ENCODE measurements at regions not wholly inside any gene's neighbourhood (a gene's known extent, or its start where the extent isn't known, plus 50 kb on each side); places are given as distances from the start of the nearest gene placed in this dataset.

DNA sequence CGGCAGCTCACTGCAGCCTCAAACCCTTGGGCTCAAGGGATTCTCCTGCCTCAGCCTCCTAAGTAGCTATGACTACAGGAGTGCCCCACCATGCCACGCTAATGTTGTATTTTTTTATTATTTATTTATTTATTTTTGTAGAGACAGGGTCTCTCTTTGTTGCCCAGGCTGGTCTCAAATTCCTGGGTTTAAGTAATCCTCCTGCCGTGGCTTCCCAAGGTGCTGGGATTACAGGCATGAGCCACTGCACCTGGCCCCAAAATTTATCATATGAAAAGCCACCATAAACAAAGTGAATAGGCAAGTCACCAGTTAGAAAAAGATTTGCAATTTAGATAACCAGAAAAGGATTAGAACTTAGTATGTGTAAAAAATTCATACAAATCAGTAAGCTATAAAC lies 138.6 kb upstream of the NCK2 start:
- H3K9me3 ChIP-seq = no peaks in the 10 kb centered on the region
- H3K4me2 ChIP-seq = no peak overlapping the region
- H3F3A ChIP-seq (replicated peaks; ENCODE audit: insufficient read depth) = no peaks in the 10 kb centered on the region
- no peaks in the 10 kb centered on the region for H3K9me2 ChIP-seq
- no peaks in the 10 kb centered on the region for H3K79me2 ChIP-seq (ENCODE audit: insufficient read depth)
- H4K20me1 ChIP-seq (ENCODE audit: insufficient read depth) = no peaks in the 10 kb centered on the region
- no peaks in the 10 kb centered on the region for H3K27me3 ChIP-seq (ENCODE audit: insufficient read depth)
- no peaks in the 10 kb centered on the region for H3K36me3 ChIP-seq (replicated peaks in 1 of 2; ENCODE audit: control insufficient read depth in 1 of 2, insufficient read depth in 2 of 2, low read length in 1 of 2)
- 48% methylated on average over 3 of the region's 3 CpGs for WGBS (ENCODE audit: low lambda C conversion rate)
- CTCF ChIA-PET = no interaction called here
- H3K4me1 ChIP-seq (ENCODE audit: control insufficient read depth in 1 of 2, insufficient read depth in 2 of 2, low read depth in 1 of 2, low read length in 1 of 2) = no peaks in the 10 kb centered on the region; a peak in 1 of 4 replicates
- POLR2A ChIA-PET = no interaction called here
- no peak overlapping the region for H3K27ac ChIP-seq (ENCODE audit: low read depth in 2 of 2, low read length in 1 of 2)
- no peak for DNase-seq
- TF ChIP-seq, protein P1, sequence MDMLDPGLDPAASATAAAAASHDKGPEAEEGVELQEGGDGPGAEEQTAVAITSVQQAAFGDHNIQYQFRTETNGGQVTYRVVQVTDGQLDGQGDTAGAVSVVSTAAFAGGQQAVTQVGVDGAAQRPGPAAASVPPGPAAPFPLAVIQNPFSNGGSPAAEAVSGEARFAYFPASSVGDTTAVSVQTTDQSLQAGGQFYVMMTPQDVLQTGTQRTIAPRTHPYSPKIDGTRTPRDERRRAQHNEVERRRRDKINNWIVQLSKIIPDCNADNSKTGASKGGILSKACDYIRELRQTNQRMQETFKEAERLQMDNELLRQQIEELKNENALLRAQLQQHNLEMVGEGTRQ (IDR thresholded peaks at IDR 0.05; ENCODE audit: borderline replicate concordance, low read depth, low read length) = no peak
- TF ChIP-seq RAD21 (IDR thresholded peaks at IDR 0.05; ENCODE audit: low read length) = no peak
- TF ChIP-seq, protein P2, sequence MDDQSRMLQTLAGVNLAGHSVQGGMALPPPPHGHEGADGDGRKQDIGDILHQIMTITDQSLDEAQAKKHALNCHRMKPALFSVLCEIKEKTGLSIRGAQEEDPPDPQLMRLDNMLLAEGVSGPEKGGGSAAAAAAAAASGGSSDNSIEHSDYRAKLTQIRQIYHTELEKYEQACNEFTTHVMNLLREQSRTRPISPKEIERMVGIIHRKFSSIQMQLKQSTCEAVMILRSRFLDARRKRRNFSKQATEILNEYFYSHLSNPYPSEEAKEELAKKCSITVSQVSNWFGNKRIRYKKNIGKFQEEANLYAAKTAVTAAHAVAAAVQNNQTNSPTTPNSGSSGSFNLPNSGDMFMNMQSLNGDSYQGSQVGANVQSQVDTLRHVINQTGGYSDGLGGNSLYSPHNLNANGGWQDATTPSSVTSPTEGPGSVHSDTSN (IDR thresholded peaks at IDR 0.05) = no peak
- no peak for TF ChIP-seq EZH2phosphoT487 (IDR thresholded peaks at IDR 0.05; ENCODE audit: borderline replicate concordance, low read depth)
- no peak for TF ChIP-seq CHD2 (IDR thresholded peaks at IDR 0.05; ENCODE audit: low read length, partially characterized antibody)
- TF ChIP-seq RCOR1 (IDR thresholded peaks at IDR 0.05; ENCODE audit: low read length) = no peak
- no peak for TF ChIP-seq FOXM1 (IDR thresholded peaks at IDR 0.05; ENCODE audit: low read depth)
- no peak for TF ChIP-seq JUND (IDR thresholded peaks at IDR 0.05)
- TF ChIP-seq ELF1 (IDR thresholded peaks at IDR 0.05) = no peak
- no peak overlapping the region for H3K4me3 ChIP-seq (ENCODE audit: low read depth in 2 of 2, low read length in 1 of 2)
- no peak overlapping the region for H3K9ac ChIP-seq
- H2AFZ ChIP-seq (ENCODE audit: low read depth) = no peak overlapping the region

DNA sequence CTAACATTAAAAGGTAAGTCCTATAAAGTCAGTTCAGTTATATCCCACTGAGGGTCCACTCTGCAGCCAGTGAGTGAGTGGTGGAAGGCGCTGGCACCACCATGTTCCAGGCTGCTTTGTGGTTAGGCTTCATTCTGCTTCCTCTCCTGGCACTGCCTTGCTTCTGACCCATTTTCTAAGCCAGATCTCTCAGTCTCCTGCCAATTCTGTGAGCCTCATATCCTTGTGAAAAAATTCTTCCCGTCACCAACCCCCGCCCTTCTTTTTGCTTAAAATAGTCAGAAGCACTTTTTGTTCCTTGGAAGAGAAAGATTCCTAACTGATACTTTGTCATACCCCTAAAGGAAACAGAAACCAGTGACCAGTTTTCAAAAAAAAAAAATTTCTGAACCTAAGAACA lies 139.8 kb upstream of the NCK2 start:
- Histone ChIP-seq H3F3A (replicated peaks; ENCODE audit: insufficient read depth) (no peaks in the 10 kb centered on the region), H3K4me2 (no peak overlapping the region), H4K20me1 (ENCODE audit: insufficient read depth) (no peaks in the 10 kb centered on the region), H3K9me3 (no peaks in the 10 kb centered on the region), H3K36me3 (replicated peaks in 1 of 2; ENCODE audit: control insufficient read depth in 1 of 2, insufficient read depth in 2 of 2, low read length in 1 of 2) (no peaks in the 10 kb centered on the region), H3K4me3 (ENCODE audit: low read depth in 2 of 2, low read length in 1 of 2) (no peak overlapping the region), H3K27ac (ENCODE audit: low read depth in 2 of 2, low read length in 1 of 2) (no peak overlapping the region), H2AFZ (ENCODE audit: low read depth) (no peak overlapping the region), H3K27me3 (ENCODE audit: insufficient read depth) (no peaks in the 10 kb centered on the region), H3K4me1 (ENCODE audit: control insufficient read depth in 1 of 2, insufficient read depth in 2 of 2, low read depth in 1 of 2, low read length in 1 of 2) (no peaks in the 10 kb centered on the region; a peak in 1 of 4 replicates), H3K9me2 (no peaks in the 10 kb centered on the region), H3K9ac (no peak overlapping the region), H3K79me2 (ENCODE audit: insufficient read depth) (no peaks in the 10 kb centered on the region)
- 24% methylated on average over 3 of the region's 3 CpGs for WGBS (ENCODE audit: low lambda C conversion rate)
- TF ChIP-seq FOSL2 (IDR thresholded peaks at IDR 0.05; ENCODE audit: borderline replicate concordance, low read depth) (no peak), POLR2AphosphoS5 (IDR thresholded peaks at IDR 0.05; ENCODE audit: low read depth, low read length) (no peak), RAD21 (IDR thresholded peaks at IDR 0.05; ENCODE audit: low read length) (no peak), SIN3A (IDR thresholded peaks at IDR 0.05; ENCODE audit: borderline replicate concordance, low read depth, low read length) (no peak), RXRA (IDR thresholded peaks at IDR 0.05; ENCODE audit: borderline replicate concordance, low read depth) (no peak)
- TF ChIP-seq, protein P3, sequence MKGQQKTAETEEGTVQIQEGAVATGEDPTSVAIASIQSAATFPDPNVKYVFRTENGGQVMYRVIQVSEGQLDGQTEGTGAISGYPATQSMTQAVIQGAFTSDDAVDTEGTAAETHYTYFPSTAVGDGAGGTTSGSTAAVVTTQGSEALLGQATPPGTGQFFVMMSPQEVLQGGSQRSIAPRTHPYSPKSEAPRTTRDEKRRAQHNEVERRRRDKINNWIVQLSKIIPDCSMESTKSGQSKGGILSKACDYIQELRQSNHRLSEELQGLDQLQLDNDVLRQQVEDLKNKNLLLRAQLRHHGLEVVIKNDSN (IDR thresholded peaks at IDR 0.05; ENCODE audit: borderline replicate concordance, low read depth) = no peak
- TF ChIP-seq, protein P1 (IDR thresholded peaks at IDR 0.05; ENCODE audit: borderline replicate concordance, low read depth, low read length) = no peak
- DNase-seq = no peak
- POLR2A ChIA-PET = no interaction called here
- CTCF ChIA-PET = no interaction called here

Data from SK-N-SH (cell line).